ENCODE measurements at regions not wholly inside any gene's neighbourhood (a gene's known extent, or its start where the extent isn't known, plus 50 kb on each side); places are given as distances from the start of the nearest gene placed in this dataset.

DNA sequence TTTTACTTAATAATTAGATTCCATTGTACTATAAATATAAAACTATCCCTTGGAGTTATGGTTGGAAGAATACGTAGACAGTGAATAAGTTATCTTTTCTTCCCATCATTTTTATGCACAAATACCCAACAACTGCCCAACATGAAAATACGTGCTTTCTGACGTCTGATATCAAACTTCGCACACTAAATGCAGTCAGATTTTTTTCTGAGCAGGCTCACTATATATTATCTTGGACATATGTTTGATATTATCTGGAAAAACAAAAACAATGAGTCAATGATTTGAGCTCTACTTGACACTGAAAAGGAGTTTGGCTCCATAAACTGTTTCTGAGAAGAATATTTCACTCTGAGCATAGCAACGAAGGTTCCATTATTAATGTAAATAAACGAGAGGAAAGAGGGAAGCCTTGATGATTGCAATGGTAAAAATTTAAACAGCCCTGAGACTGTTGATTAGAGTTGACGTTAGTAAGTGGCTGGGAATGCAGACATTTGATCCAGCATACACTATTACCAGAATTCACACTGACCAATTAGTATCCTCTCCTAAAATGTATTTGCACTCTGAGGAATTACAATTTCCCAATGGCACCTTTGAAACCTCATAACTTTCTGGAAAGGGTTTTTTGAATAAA is 1090.0 kb downstream of the EPHA7 start:
- H3K27me3 Mint-ChIP-seq (ENCODE audit: low read depth), result no peaks in the 10 kb centered on the region
- H3K27ac Mint-ChIP-seq, result no peak overlapping the region
- no peak overlapping the region for H3K4me3 Mint-ChIP-seq
- no peaks in the 10 kb centered on the region for H3K36me3 Mint-ChIP-seq (ENCODE audit: low read depth)
- no peak for DNase-seq (ENCODE audit: low spot score)
- no peaks in the 10 kb centered on the region for H3K4me1 Mint-ChIP-seq (ENCODE audit: low read depth)
- no peaks in the 10 kb centered on the region for H3K9me3 Mint-ChIP-seq

DNA sequence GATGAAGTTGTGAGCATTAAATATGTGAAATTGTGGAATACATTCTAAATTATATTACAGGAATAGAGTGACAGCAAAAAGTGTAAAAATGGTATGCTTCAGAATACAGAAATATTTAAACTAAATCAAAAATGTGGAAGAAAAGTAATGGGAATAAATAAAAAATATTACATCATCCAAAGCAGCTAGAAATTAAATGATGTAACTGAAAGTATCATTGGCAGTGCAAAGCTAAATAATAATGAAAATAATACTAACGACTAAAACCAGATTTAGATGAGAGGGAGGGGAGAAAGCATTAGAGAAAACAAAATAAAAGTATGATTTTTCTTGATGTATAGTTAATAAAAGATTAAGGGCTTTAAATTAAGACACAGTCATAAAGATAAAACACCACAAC is 1104.0 kb downstream of the EPHA7 start:
- Mint-ChIP-seq H3K27me3 (ENCODE audit: low read depth) (no peaks in the 10 kb centered on the region), H3K9me3 (peaks cover 16% of the 10 kb centered on the region), H3K4me1 (ENCODE audit: low read depth) (no peaks in the 10 kb centered on the region), H3K27ac (no peak overlapping the region), H3K36me3 (ENCODE audit: low read depth) (no peaks in the 10 kb centered on the region), H3K4me3 (no peak overlapping the region)
- no peak for DNase-seq (ENCODE audit: low spot score)

DNA sequence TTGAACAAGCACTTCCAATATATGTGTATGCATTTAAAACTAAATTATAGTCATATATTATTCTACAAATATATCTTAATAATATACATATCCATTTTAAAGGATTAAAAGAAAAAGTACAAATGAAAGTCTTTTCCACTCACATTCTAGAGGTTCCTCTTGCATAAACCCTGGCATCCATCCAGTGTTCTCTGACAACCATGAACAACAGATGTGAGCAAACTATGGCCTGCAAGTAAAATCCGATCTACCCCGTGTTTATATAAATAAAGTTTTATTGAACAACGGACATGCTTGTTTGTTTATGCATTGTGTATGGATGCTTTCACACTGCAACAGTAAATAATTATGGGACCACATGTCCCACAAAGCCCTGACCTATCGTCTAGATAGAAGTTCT is 1122.3 kb downstream of the EPHA7 start:
- Mint-ChIP-seq H3K4me1 (ENCODE audit: low read depth) (no peaks in the 10 kb centered on the region), H3K27ac (no peak overlapping the region), H3K4me3 (no peak overlapping the region), H3K27me3 (ENCODE audit: low read depth) (no peaks in the 10 kb centered on the region), H3K36me3 (ENCODE audit: low read depth) (no peaks in the 10 kb centered on the region), H3K9me3 (peaks cover 2% of the 10 kb centered on the region)
- DNase-seq (ENCODE audit: low spot score), result no peak

DNA sequence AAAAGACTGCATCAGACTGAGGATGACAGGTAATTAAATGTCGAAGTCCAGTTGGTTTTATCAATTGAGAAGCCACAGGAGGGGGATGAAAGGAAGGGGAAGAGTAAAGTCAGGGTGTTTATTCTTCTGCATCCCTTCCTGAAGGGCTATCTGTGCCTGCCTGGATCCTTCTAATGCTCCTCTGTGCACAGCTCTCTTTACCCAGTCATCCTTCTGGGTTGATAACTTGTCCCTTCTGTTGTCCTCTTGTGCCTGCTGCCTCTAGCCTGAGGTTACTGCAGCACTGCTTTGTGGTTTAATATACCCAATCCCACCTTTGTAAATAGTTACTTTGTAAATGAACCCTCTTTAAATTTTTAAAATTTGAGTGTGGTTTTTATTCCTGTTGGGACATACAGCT is 1127.3 kb downstream of the EPHA7 start:
- no peaks in the 10 kb centered on the region for H3K36me3 Mint-ChIP-seq (ENCODE audit: low read depth)
- H3K27me3 Mint-ChIP-seq (ENCODE audit: low read depth), result no peaks in the 10 kb centered on the region
- no peak for DNase-seq (ENCODE audit: low spot score)
- no peak overlapping the region for H3K27ac Mint-ChIP-seq
- H3K9me3 Mint-ChIP-seq, result no peaks in the 10 kb centered on the region
- H3K4me3 Mint-ChIP-seq, result no peak overlapping the region
- H3K4me1 Mint-ChIP-seq (ENCODE audit: low read depth), result no peaks in the 10 kb centered on the region

DNA sequence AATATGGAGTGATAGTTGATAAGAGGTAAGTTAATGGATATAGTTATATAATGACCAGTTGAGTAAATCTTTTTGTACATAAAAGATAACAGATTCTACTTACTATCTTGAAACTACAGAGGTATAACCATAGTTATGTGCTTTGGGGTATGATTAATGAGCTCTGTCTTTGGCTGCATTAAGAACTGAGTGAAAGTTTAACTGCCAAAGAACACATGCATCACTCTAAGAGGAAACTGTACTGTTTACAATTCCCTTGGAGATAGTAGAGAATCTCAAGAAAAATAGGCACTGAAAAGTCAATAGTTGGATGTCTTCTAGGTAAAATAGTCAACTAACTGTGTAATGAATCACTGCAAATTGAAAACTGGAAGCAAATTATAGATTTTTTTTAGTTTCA is 1129.5 kb downstream of the EPHA7 start:
- H3K4me1 Mint-ChIP-seq (ENCODE audit: low read depth), result no peaks in the 10 kb centered on the region
- H3K27ac Mint-ChIP-seq, result no peak overlapping the region
- H3K36me3 Mint-ChIP-seq (ENCODE audit: low read depth), result no peaks in the 10 kb centered on the region

DNA sequence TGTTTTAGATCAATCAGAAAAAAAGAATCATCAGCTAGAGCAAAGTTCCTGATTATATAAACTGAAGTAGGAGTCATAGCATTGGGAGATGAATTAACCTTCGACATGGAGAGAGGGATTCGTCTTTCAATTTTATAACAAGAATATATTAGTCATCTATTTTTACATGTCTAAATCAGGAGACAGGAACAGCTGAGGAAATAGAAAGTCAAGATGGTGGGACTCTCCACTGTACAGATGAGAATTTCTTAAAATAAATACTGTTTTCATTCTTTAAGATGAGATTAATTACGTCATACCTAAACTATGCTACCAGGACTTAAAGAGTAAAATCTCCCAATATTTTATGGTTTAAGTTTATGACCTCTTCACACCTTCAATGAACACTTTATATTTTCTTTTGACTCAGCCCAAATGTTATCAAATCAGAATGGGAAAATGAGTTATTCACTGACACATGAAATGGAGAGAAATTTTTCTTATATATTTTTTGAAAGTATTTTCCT is 1137.7 kb downstream of the EPHA7 start:
- Mint-ChIP-seq H3K27me3 (ENCODE audit: low read depth) (no peaks in the 10 kb centered on the region), H3K4me1 (ENCODE audit: low read depth) (no peaks in the 10 kb centered on the region), H3K4me3 (no peak overlapping the region), H3K9me3 (peaks cover 2% of the 10 kb centered on the region), H3K27ac (no peak overlapping the region), H3K36me3 (ENCODE audit: low read depth) (no peaks in the 10 kb centered on the region)
- no peak for DNase-seq (ENCODE audit: low spot score)

More for the DNA sequence above, 1129.5 kb downstream of the EPHA7 start:
- peaks cover under 1% of the 10 kb centered on the region for H3K9me3 Mint-ChIP-seq
- H3K27me3 Mint-ChIP-seq (ENCODE audit: low read depth), result no peaks in the 10 kb centered on the region
- DNase-seq (ENCODE audit: low spot score), result no peak
- no peak overlapping the region for H3K4me3 Mint-ChIP-seq

DNA sequence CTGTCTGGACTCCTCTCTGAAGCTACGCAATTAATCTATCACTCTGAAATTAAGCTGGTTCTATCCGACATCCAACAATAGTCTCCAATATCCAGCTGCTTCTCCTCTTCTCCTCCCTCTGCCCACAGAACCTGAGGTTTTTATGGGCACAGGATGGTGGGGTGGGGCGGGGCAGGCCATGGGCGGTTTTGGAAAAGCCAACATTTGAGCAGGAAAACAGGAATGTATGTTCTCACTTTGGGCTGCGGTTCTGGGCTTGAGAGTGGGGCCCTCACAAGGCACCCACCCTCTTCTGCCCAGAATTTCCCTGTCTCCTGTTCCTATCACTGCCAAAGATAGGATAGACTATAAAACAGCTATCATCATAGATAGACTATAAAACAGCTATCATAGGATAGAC is 1144.2 kb downstream of the EPHA7 start:
- Mint-ChIP-seq H3K9me3 (peaks cover 18% of the 10 kb centered on the region), H3K36me3 (ENCODE audit: low read depth) (no peaks in the 10 kb centered on the region), H3K4me3 (no peak overlapping the region), H3K27ac (no peak overlapping the region), H3K4me1 (ENCODE audit: low read depth) (no peaks in the 10 kb centered on the region), H3K27me3 (ENCODE audit: low read depth) (no peaks in the 10 kb centered on the region)
- no peak for DNase-seq (ENCODE audit: low spot score)

DNA sequence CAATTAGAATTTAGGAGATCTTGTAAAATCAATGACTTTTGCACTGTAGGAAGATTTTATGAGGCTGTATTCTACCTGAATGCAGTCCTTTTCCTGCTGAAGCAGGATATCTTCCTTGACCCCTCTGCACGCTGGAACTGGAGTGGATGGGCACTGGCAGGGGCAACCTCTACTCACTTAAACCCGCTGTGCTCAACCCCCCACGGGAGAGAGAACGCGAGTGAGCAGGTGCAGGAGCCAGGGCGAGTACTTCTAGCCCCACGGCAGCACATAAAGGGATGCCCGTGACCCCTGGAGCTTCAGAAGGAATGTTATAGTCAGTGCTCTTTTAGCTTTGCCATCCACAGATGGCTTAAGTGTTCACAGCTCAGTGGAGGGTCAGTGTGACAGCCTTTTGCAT is 1144.8 kb downstream of the EPHA7 start:
- Mint-ChIP-seq H3K36me3 (ENCODE audit: low read depth) (no peaks in the 10 kb centered on the region), H3K27me3 (ENCODE audit: low read depth) (no peaks in the 10 kb centered on the region), H3K4me1 (ENCODE audit: low read depth) (no peaks in the 10 kb centered on the region), H3K4me3 (no peak overlapping the region), H3K27ac (no peak overlapping the region), H3K9me3 (peaks cover 22% of the 10 kb centered on the region)
- no peak for DNase-seq (ENCODE audit: low spot score)

DNA sequence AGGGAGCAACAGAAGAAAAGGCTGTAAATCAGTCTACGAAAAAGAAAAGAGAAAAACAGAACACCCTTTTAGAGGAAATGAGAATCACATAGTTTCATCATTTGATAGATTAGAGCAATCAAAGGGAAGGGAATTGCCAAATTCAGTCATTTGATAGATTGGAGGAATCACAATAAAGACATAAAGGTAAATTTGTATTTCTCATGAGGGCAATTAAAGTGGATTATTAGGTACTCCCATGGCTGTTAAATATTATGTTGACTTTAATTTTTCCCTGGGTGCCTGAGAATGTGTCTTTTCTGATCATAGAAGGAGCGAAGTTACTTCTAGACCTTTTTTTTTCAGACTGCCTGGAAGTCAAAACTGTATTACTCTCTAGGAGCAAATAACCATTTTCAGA is 1145.7 kb downstream of the EPHA7 start:
- Mint-ChIP-seq H3K27ac (no peak overlapping the region), H3K36me3 (ENCODE audit: low read depth) (no peaks in the 10 kb centered on the region), H3K27me3 (ENCODE audit: low read depth) (no peaks in the 10 kb centered on the region), H3K9me3 (peaks cover 22% of the 10 kb centered on the region), H3K4me1 (ENCODE audit: low read depth) (no peaks in the 10 kb centered on the region), H3K4me3 (no peak overlapping the region)
- DNase-seq (ENCODE audit: low spot score), result no peak

DNA sequence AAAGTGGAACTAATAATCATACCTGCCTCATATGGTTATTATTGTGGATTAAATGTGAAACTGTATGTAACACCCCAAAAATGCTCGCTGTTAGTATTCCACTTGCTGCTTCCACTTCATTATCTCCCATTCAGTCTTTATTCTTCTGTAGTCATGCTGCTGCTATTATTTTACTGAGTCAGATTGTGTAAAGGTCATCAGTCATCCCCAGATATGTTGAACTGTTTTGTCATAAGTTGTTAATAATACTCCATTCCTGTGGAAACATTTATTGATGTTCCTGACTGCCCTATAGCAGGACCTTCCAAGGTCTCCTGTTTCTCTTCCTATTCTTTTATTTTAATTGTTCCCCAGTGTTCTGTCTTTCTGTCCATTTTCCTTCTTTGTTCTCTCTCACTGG is 1148.3 kb downstream of the EPHA7 start:
- H3K4me1 Mint-ChIP-seq (ENCODE audit: low read depth), result no peaks in the 10 kb centered on the region
- no peak for DNase-seq (ENCODE audit: low spot score)
- H3K36me3 Mint-ChIP-seq (ENCODE audit: low read depth), result no peaks in the 10 kb centered on the region
- H3K4me3 Mint-ChIP-seq, result no peak overlapping the region
- no peaks in the 10 kb centered on the region for H3K27me3 Mint-ChIP-seq (ENCODE audit: low read depth)
- H3K27ac Mint-ChIP-seq, result no peak overlapping the region
- peaks cover 22% of the 10 kb centered on the region for H3K9me3 Mint-ChIP-seq

DNA sequence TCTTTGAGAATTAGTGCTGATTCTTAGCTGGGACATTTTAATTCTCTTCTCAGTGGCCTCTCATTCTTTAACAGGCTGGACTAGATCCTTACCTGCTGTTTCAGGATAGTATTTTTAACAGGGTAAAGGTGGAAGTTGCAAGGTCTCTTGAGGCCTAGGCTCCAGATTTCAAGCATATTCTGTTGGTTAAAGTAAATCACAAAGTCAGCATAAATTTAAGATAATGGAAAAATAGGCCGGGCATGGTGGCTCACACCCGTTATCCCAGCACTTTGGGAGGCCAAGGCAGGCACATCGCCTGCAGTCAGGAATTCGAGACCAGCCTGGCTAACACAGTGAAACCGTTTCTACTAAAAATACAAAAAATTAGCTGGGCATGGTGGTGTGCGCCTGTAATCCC is 1149.0 kb downstream of the EPHA7 start:
- H3K27ac Mint-ChIP-seq, result no peak overlapping the region
- no peak for DNase-seq (ENCODE audit: low spot score)
- no peaks in the 10 kb centered on the region for H3K27me3 Mint-ChIP-seq (ENCODE audit: low read depth)
- no peak overlapping the region for H3K4me3 Mint-ChIP-seq
- peaks cover 22% of the 10 kb centered on the region for H3K9me3 Mint-ChIP-seq
- H3K4me1 Mint-ChIP-seq (ENCODE audit: low read depth), result no peaks in the 10 kb centered on the region
- no peaks in the 10 kb centered on the region for H3K36me3 Mint-ChIP-seq (ENCODE audit: low read depth)

DNA sequence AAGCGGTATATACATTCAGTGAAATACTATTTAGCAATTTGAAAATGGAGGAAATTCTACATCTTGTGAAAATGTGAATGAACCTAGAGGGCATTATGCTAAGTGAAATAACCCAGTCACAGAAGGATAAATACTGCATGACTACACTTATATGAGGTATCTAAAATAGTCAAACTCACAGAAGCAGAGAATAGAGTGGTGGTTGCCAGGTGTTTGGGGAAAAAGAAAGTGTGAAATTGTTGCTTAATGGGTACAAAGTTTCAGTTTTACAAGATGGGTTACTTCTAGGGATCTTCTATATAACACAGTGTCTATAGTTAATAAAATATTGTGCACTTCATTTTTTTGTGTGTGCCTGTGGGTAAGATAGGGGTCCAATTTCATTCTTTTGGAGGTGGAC is 1152.0 kb downstream of the EPHA7 start:
- no peak for DNase-seq (ENCODE audit: low spot score)
- no peak overlapping the region for H3K27ac Mint-ChIP-seq
- peaks cover 15% of the 10 kb centered on the region for H3K9me3 Mint-ChIP-seq
- no peaks in the 10 kb centered on the region for H3K4me1 Mint-ChIP-seq (ENCODE audit: low read depth)
- H3K27me3 Mint-ChIP-seq (ENCODE audit: low read depth), result no peaks in the 10 kb centered on the region
- no peaks in the 10 kb centered on the region for H3K36me3 Mint-ChIP-seq (ENCODE audit: low read depth)
- no peak overlapping the region for H3K4me3 Mint-ChIP-seq

DNA sequence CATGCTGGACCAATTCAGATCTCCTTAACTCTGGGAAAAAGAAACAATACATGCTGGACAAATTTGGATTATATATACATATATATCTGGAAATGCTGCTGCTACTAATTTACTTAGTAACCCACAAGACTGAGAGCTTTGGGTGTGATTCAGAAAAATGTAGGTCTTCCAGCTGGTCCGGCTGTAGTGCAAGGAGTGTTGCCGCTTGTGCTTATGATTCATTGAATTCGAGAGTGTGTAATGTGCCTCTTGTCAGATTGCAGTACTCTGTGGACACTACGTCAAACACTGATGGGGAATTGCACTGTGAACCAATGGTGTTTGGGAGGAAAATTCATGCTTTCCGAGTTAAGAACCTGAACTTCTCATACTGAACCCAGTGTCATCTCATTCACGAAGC is 1155.5 kb downstream of the EPHA7 start:
- Mint-ChIP-seq H3K4me3 (no peak overlapping the region), H3K27me3 (ENCODE audit: low read depth) (no peaks in the 10 kb centered on the region), H3K36me3 (ENCODE audit: low read depth) (no peaks in the 10 kb centered on the region), H3K4me1 (ENCODE audit: low read depth) (no peaks in the 10 kb centered on the region), H3K27ac (no peak overlapping the region), H3K9me3 (no peaks in the 10 kb centered on the region)
- DNase-seq (ENCODE audit: low spot score), result no peak

DNA sequence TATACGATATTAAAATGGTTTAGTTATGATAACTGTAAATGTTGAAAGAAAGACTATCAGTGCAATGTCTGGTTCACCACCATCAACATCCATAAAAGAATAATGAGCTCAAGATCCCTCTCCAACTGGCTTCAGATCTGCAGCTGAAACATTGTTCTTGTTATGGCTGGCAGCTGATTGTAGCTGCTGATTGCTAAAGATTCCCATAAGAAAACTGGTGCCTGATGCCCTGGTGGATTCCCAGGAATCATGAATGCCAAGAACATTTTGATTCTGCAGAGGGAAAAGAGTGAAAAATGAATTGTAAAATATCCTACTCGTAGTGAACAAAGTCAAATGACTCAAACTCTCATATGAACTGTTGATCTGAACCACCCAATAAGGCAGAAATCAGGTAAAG is 1160.2 kb downstream of the EPHA7 start:
- Mint-ChIP-seq H3K4me3 (no peak overlapping the region), H3K27me3 (ENCODE audit: low read depth) (no peaks in the 10 kb centered on the region), H3K9me3 (no peaks in the 10 kb centered on the region), H3K27ac (no peak overlapping the region), H3K4me1 (ENCODE audit: low read depth) (no peaks in the 10 kb centered on the region), H3K36me3 (ENCODE audit: low read depth) (no peaks in the 10 kb centered on the region)
- no peak for DNase-seq (ENCODE audit: low spot score)

DNA sequence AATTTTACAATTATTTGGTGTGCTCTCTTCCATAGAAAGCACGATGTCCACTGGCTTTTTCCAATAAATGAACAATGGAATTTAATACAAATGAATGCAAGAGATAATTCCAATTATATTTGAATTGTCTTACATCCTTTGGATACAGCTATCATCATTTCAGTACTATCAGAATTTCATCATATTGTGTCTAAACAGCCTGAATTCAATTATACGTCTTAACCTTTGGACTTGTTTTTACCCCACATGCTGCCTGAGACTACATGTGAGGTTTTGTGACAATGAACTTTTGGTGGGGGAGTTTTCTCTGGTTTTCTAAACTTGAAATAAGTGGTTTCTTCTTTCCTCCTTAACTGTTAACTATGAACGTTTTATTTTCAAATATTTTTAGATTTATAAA is 1176.0 kb downstream of the EPHA7 start:
- no peaks in the 10 kb centered on the region for H3K9me3 Mint-ChIP-seq
- DNase-seq (ENCODE audit: low spot score), result no peak
- no peak overlapping the region for H3K4me3 Mint-ChIP-seq
- no peaks in the 10 kb centered on the region for H3K27me3 Mint-ChIP-seq (ENCODE audit: low read depth)
- H3K27ac Mint-ChIP-seq, result no peak overlapping the region
- H3K4me1 Mint-ChIP-seq (ENCODE audit: low read depth), result no peaks in the 10 kb centered on the region
- no peaks in the 10 kb centered on the region for H3K36me3 Mint-ChIP-seq (ENCODE audit: low read depth)
